ENCODE measurements at regions not wholly inside any gene's neighbourhood (a gene's known extent, or its start where the extent isn't known, plus 50 kb on each side); places are given as distances from the start of the nearest gene placed in this dataset.

DNA sequence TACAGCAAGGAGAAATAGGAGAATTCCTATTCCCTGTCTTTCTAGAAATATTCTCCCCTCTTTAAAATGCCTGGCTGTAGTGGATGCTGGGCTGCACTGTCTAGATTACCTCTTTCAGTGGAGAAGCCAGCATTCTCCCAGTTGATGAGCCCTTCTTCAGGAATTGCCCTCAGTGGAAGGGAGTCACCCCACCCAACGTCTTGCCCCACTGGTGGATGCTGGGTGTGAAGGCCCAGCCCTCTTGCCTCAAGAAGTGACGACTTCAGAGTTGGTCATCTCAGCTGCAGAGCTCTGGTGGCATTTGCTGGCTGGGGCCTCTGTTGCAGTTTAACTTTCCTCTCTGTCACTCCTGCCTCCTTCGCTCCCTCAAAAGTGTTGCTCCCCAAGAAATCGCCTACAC is 248.2 kb downstream of the ATG4C start:
- H3K27ac Mint-ChIP-seq = no peak overlapping the region
- no peaks in the 10 kb centered on the region for H3K9me3 Mint-ChIP-seq
- no peak overlapping the region for H3K4me3 Mint-ChIP-seq
- no peak for ATAC-seq (replicated peaks)
- peaks cover 0 to 35% of the 10 kb centered on the region in 2 donors for H3K27me3 Mint-ChIP-seq
- no peak for DNase-seq
- H3K36me3 Mint-ChIP-seq (ENCODE audit: insufficient read depth) = no peaks in the 10 kb centered on the region
- H3K4me1 Mint-ChIP-seq (ENCODE audit: low read depth in 2 of 2) = no peaks in the 10 kb centered on the region

DNA sequence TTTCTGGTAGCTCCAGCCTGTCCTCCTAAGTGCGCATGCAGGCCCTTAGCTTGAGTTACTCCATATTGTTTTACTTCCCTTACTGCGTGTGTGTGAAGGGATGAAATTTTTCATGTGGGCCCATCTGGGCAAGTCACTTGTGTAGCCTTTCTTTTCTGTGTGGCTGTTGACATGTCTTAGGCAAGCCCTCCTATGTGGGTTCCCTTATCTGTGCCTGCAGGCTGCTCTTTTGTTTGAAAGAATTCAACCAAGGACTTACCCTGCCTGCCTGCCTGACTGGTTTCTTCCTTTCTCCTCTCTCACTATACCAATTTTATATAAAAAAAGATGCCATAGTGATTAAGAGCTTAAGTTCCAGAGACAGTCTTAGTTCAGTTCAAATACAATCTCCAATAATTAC is 249.3 kb downstream of the ATG4C start:
- no peak for DNase-seq
- Mint-ChIP-seq H3K36me3 (ENCODE audit: insufficient read depth) (no peaks in the 10 kb centered on the region), H3K4me3 (no peak overlapping the region), H3K4me1 (ENCODE audit: low read depth in 2 of 2) (no peaks in the 10 kb centered on the region), H3K9me3 (no peaks in the 10 kb centered on the region), H3K27ac (no peak overlapping the region), H3K27me3 (peaks cover 0 to 31% of the 10 kb centered on the region in 2 donors)
- ATAC-seq (replicated peaks) = no peak

GRCh38 chr1:63034256-63034655 is 250.3 kb downstream of the ATG4C start:
- DNase-seq = no peak
- peaks cover 0 to 23% of the 10 kb centered on the region in 2 donors for H3K27me3 Mint-ChIP-seq
- no peaks in the 10 kb centered on the region for H3K9me3 Mint-ChIP-seq
- no peak for ATAC-seq (replicated peaks)
- no peaks in the 10 kb centered on the region for H3K36me3 Mint-ChIP-seq (ENCODE audit: insufficient read depth)
- H3K27ac Mint-ChIP-seq = no peak overlapping the region
- no peak overlapping the region for H3K4me3 Mint-ChIP-seq
- no peaks in the 10 kb centered on the region for H3K4me1 Mint-ChIP-seq (ENCODE audit: low read depth in 2 of 2)

DNA sequence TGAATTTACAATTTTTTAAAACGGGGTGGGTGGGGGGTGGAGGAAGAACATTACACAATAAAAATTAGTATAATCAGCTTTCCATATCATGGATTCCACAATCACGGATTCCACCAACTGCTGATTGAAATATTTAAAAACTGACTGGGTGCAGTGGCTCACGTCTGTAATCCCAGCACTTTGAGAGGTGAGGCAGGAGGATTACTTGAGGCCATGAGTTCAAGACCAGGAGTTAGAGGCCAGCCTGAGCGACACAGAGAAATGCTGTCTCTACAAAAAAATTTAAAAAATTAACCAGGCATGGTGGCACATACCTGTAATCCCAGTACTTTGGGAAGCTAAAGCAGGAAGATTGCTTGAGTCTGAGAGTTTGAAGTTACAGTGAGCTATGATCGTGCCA is 254.7 kb downstream of the ATG4C start:
- Mint-ChIP-seq H3K4me3 (no peak overlapping the region), H3K27me3 (peaks cover 8 to 9% of the 10 kb centered on the region in 2 donors)

DNA sequence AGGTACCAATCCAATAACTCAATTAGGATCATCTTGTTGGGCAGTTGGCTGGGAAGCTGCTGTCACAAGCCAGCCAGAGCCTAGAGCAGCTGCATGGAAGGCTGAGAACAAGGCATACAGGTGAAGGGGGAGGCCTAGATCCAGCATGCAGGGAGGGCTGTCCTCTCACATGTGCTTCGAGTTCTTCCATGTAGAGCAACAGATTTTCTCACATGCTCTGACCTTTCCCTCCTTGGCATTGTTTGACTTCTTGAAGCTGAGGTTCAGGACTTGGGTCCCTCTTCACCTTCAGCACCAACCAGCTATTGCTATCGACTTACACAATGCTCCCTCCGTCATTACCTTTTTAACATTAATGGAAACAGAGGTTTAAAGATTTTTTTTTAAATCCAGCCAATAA is 257.7 kb downstream of the ATG4C start:
- Mint-ChIP-seq H3K36me3 (ENCODE audit: insufficient read depth) (no peaks in the 10 kb centered on the region), H3K27ac (no peak overlapping the region), H3K4me1 (ENCODE audit: low read depth in 2 of 2) (no peaks in the 10 kb centered on the region), H3K9me3 (peaks cover 0 to 3% of the 10 kb centered on the region in 2 donors), H3K4me3 (no peak overlapping the region), H3K27me3 (peaks cover 1 to 8% of the 10 kb centered on the region in 2 donors)
- DNase-seq (no peak), ATAC-seq (replicated peaks) (no peak)

More for the DNA sequence above, 254.7 kb downstream of the ATG4C start:
- H3K9me3 Mint-ChIP-seq = peaks cover 0 to 3% of the 10 kb centered on the region in 2 donors
- DNase-seq = no peak
- H3K27ac Mint-ChIP-seq = no peak overlapping the region
- H3K4me1 Mint-ChIP-seq (ENCODE audit: low read depth in 2 of 2) = no peaks in the 10 kb centered on the region
- no peak for ATAC-seq (replicated peaks)
- H3K36me3 Mint-ChIP-seq (ENCODE audit: insufficient read depth) = no peaks in the 10 kb centered on the region

DNA sequence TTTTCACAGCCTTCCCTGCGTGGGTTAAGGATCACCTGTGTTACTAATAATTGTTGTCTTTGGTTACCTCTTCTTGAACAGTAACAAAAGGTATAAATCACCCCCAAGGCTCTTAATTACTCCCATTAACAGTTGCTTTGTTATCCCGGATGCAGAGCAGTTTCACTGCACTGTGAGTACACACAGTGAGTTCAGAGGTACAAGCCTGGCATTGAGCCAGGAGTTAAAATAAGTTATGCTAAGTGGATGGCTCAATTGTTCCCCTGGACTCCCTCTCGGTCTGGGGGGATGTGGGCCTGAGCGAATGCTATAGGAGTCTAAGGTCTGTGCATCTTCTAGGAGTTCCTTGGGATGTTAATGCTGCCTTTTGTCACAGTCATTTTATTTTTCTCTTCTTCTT is 258.3 kb downstream of the ATG4C start:
- ATAC-seq (replicated peaks) = no peak
- H3K36me3 Mint-ChIP-seq (ENCODE audit: insufficient read depth) = no peaks in the 10 kb centered on the region
- no peak for DNase-seq
- no peak overlapping the region for H3K27ac Mint-ChIP-seq
- H3K4me3 Mint-ChIP-seq = no peak overlapping the region
- H3K4me1 Mint-ChIP-seq (ENCODE audit: low read depth in 2 of 2) = no peaks in the 10 kb centered on the region
- H3K27me3 Mint-ChIP-seq = peaks cover 0 to 8% of the 10 kb centered on the region in 2 donors
- H3K9me3 Mint-ChIP-seq = peaks cover 0 to 3% of the 10 kb centered on the region in 2 donors

GRCh38 chr1:63046539-63046938 is 262.6 kb downstream of the ATG4C start:
- no peak for ATAC-seq (replicated peaks)
- Mint-ChIP-seq H3K4me1 (ENCODE audit: low read depth in 2 of 2) (no peaks in the 10 kb centered on the region), H3K27ac (no peak overlapping the region), H3K27me3 (peaks cover 9 to 14% of the 10 kb centered on the region in 2 donors), H3K36me3 (ENCODE audit: insufficient read depth) (no peaks in the 10 kb centered on the region), H3K4me3 (no peak overlapping the region), H3K9me3 (peaks cover 0 to 3% of the 10 kb centered on the region in 2 donors)
- no peak for DNase-seq

GRCh38 chr1:63049135-63049534 is 265.2 kb downstream of the ATG4C start:
- DNase-seq (no peak), ATAC-seq (replicated peaks) (no peak)
- no peaks in the 10 kb centered on the region for H3K4me1 Mint-ChIP-seq (ENCODE audit: low read depth in 2 of 2)
- no peaks in the 10 kb centered on the region for H3K9me3 Mint-ChIP-seq
- no peak overlapping the region for H3K27ac Mint-ChIP-seq
- H3K27me3 Mint-ChIP-seq = peaks cover 6 to 9% of the 10 kb centered on the region in 2 donors
- no peak overlapping the region for H3K4me3 Mint-ChIP-seq
- H3K36me3 Mint-ChIP-seq (ENCODE audit: insufficient read depth) = no peaks in the 10 kb centered on the region

- Mint-ChIP-seq H3K9me3 (peaks cover 0 to 2% of the 10 kb centered on the region in 2 donors), H3K4me1 (ENCODE audit: low read depth in 2 of 2) (no peaks in the 10 kb centered on the region), H3K27ac (no peak overlapping the region), H3K4me3 (no peak overlapping the region), H3K36me3 (ENCODE audit: insufficient read depth) (no peaks in the 10 kb centered on the region), H3K27me3 (peaks cover 9 to 11% of the 10 kb centered on the region in 2 donors)
- ATAC-seq (replicated peaks) (no peak), DNase-seq (no peak)
Measured at GRCh38 chr1:63051356-63051755, 267.4 kb downstream of the ATG4C start.

DNA sequence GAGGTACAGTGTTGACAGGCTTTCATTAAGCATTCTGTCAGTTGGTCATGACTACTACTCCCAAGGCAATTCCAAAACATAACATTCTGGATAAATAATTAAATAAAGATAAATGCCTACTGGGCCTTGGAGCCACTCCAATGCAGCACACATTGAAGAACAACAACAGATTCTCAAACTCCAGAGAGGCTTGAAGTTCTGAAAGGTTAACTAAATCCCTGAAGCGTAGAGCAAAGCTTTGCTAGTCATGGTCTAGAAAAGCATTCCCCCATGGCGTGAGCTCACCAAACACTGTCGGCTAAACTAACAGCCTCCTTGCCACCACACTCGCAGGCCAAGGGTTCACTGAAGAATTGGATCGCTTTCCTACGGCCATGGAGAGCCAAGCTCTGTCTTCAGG is 268.0 kb downstream of the ATG4C start:
- H3K27me3 Mint-ChIP-seq = peaks cover 9 to 12% of the 10 kb centered on the region in 2 donors
- no peak overlapping the region for H3K27ac Mint-ChIP-seq
- peaks cover 0 to 2% of the 10 kb centered on the region in 2 donors for H3K9me3 Mint-ChIP-seq
- H3K4me1 Mint-ChIP-seq (ENCODE audit: low read depth in 2 of 2) = no peaks in the 10 kb centered on the region
- no peak overlapping the region for H3K4me3 Mint-ChIP-seq
- ATAC-seq (replicated peaks) = no peak
- DNase-seq = no peak
- H3K36me3 Mint-ChIP-seq (ENCODE audit: insufficient read depth) = no peaks in the 10 kb centered on the region

DNA sequence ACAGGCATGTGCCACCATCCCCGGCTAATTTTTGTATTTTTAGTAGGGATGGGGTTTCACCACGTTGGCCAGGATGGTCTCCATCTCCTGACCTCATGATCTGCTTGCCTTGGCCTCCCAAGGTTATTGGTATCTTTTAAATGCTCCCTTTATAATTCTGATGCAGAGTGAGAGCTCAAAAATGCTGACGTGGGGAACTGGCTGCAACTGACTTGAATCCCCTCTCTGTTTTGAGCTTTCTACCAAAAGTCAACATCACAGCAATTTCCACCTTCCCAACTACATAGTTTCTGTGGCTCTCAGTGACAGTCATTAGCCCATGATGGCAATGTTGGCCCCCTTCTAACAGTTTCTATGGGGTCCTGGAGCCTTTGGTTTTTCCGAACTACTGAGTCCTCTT is 268.2 kb upstream of the FOXD3 start:
- ATAC-seq (replicated peaks) (no peak), DNase-seq (no peak)
- peaks cover 0 to 2% of the 10 kb centered on the region in 2 donors for H3K9me3 Mint-ChIP-seq
- H3K27ac Mint-ChIP-seq = no peak overlapping the region
- no peaks in the 10 kb centered on the region for H3K4me1 Mint-ChIP-seq (ENCODE audit: low read depth in 2 of 2)
- no peaks in the 10 kb centered on the region for H3K36me3 Mint-ChIP-seq (ENCODE audit: insufficient read depth)
- H3K4me3 Mint-ChIP-seq = no peak overlapping the region
- peaks cover 9 to 21% of the 10 kb centered on the region in 2 donors for H3K27me3 Mint-ChIP-seq

DNA sequence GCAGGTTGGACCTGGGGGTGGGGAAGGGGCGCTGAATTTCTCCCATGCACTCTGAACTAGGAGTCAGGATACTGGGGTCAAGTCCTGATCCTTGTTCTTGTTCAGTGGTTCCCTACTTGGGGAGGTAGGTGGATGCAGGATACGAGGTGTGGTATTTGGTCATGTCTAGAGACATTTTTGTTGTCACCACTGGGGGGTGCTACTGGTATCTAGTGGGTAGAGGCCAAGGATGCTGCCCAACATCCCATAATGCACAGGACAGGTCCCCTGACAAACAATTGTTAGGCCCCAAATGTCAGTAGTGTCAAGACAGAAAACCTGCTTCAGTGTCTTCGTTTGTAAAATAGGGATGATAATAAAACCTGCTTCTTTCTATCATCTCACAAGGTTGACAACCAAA is 259.0 kb upstream of the FOXD3 start:
- H3K4me1 Mint-ChIP-seq (ENCODE audit: low read depth in 2 of 2) = no peaks in the 10 kb centered on the region
- no peaks in the 10 kb centered on the region for H3K9me3 Mint-ChIP-seq
- H3K27me3 Mint-ChIP-seq = peaks cover 0 to 4% of the 10 kb centered on the region in 2 donors
- H3K27ac Mint-ChIP-seq = no peak overlapping the region
- H3K4me3 Mint-ChIP-seq = no peak overlapping the region
- no peaks in the 10 kb centered on the region for H3K36me3 Mint-ChIP-seq (ENCODE audit: insufficient read depth)
- DNase-seq (no peak), ATAC-seq (replicated peaks) (no peak)

DNA sequence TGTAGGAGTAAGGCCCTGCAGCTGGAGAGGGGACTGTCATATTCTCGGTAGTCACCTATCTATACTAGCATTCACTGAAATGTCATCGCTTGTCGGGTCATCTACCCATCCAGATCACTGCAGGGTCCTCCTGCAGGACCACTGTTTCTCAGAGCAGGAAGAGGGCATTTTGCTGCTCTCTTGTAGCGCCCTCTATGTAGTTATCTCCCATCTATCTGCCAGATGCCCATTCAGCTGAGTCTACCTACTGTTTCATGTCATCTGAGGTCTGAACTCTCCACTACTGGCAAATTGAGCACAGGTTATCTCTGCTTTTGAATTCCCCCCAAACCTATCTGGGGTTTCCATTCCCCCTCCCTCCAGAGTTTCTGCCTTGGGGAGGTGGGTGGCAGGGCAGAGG is 258.2 kb upstream of the FOXD3 start:
- ATAC-seq (replicated peaks) = no peak
- no peak overlapping the region for H3K27ac Mint-ChIP-seq
- no peak overlapping the region for H3K4me3 Mint-ChIP-seq
- H3K4me1 Mint-ChIP-seq (ENCODE audit: low read depth in 2 of 2) = no peaks in the 10 kb centered on the region
- DNase-seq = no peak
- no peaks in the 10 kb centered on the region for H3K9me3 Mint-ChIP-seq
- H3K27me3 Mint-ChIP-seq = peaks cover 0 to 4% of the 10 kb centered on the region in 2 donors
- H3K36me3 Mint-ChIP-seq (ENCODE audit: insufficient read depth) = no peaks in the 10 kb centered on the region

DNA sequence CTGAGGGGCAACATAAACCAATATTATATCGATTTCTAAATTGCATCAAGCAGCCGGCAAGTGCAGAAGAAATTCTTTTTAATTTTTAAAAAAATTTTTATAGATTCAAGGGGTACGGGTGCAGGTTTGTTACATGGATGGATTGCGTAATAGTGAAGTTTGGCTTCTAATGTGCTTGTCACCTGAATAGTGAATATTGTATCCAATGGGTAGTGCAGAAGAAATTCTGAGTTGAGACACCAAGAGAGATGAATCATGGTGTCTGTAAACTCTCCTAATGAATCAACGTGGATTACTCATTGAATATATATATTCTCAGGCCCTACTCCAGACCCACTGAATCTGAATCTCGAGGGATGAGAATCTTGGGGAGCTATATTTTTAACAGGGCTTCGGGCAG is 253.7 kb upstream of the FOXD3 start:
- H3K27ac Mint-ChIP-seq = no peak overlapping the region
- H3K9me3 Mint-ChIP-seq = no peaks in the 10 kb centered on the region
- H3K4me3 Mint-ChIP-seq = no peak overlapping the region
- ATAC-seq (replicated peaks) = no peak
- DNase-seq = no peak
- no peaks in the 10 kb centered on the region for H3K36me3 Mint-ChIP-seq (ENCODE audit: insufficient read depth)
- H3K4me1 Mint-ChIP-seq (ENCODE audit: low read depth in 2 of 2) = no peaks in the 10 kb centered on the region
- peaks cover 21 to 25% of the 10 kb centered on the region in 2 donors for H3K27me3 Mint-ChIP-seq

DNA sequence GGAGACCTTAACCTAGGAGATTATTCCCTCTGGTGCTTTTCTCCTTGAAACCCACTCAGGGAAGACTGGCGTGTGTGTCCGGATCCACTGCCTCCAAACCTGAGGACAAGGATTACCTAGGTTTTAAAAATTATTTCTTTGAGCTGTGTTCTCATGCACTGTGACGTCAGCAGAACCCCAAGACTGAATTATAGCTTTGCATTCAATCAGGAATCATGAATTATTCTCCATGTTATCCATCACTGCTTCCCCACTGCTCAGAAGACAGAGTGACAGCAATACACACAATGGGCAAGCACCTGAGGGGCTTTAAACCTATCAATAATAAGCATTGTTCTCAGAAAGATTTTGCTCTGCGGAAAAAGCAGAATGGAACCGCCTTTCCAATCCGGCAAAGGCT is 253.2 kb upstream of the FOXD3 start:
- ATAC-seq (replicated peaks) (no peak), DNase-seq (no peak)
- H3K4me3 Mint-ChIP-seq = no peak overlapping the region
- no peaks in the 10 kb centered on the region for H3K36me3 Mint-ChIP-seq (ENCODE audit: insufficient read depth)
- H3K27ac Mint-ChIP-seq = no peak overlapping the region
- no peaks in the 10 kb centered on the region for H3K4me1 Mint-ChIP-seq (ENCODE audit: low read depth in 2 of 2)
- no peaks in the 10 kb centered on the region for H3K9me3 Mint-ChIP-seq
- peaks cover 26 to 31% of the 10 kb centered on the region in 2 donors for H3K27me3 Mint-ChIP-seq

Measured in effector memory CD8-positive, alpha-beta T cell (primary cell).